Fibroblast of lung (primary cell): ENCODE measurements at regions not wholly inside any gene's neighbourhood (a gene's known extent, or its start where the extent isn't known, plus 50 kb on each side); places are given as distances from the start of the nearest gene placed in this dataset.

Source experiments
- CTCF ChIP-seq, 2 donors: IDR thresholded peaks in 1 of 2; conservative IDR thresholded peaks in 1 of 2; 1 replicate in 1 of 2; 2 replicates in 1 of 2; pipeline ENCODE4 v1.5.1; 2011 to 2012; ENCODE audit warnings: low read length in 2 of 2, control low read depth in 1 of 2, inconsistent platforms in 1 of 2, low read depth in 1 of 2, mild to moderate bottlenecking in 1 of 2
- EZH2 ChIP-seq: IDR thresholded peaks from 2 replicates; pipeline ENCODE4 v1.5.1; 2012; ENCODE audit warnings: low read length, control low read depth, mild to moderate bottlenecking; ENCODE audit errors: missing control alignments

GRCh38 chr3:72664184-72664975 lies 183.9 kb downstream of the SHQ1 start:
- no peak for TF ChIP-seq CTCF (conservative IDR thresholded peaks at IDR 0.05 in 1 of 2, IDR thresholded peaks at IDR 0.05 in 1 of 2; ENCODE audit: low read depth in 1 of 2, low read length in 2 of 2)
- no peak for TF ChIP-seq EZH2
